ENCODE measurements at regions not wholly inside any gene's neighbourhood (a gene's known extent, or its start where the extent isn't known, plus 50 kb on each side); places are given as distances from the start of the nearest gene placed in this dataset.

GRCh38 chr9:105911104-105911911 lies 217.0 kb downstream of the TMEM38B start:
- no peak overlapping the region for H3K4me3 ChIP-seq (ENCODE audit: low read depth, low read length)
- no peak overlapping the region for H3K27ac ChIP-seq (ENCODE audit: insufficient read depth, low read length, poor library complexity, severe bottlenecking)
- H3K27me3 ChIP-seq (ENCODE audit: control insufficient read depth, insufficient read depth, low read length) = no peaks in the 10 kb centered on the region
- DNase-seq = no peak
- H3K36me3 Mint-ChIP-seq = no peaks in the 10 kb centered on the region
- no peaks in the 10 kb centered on the region for H3K4me1 Mint-ChIP-seq
- peaks cover 4% of the 10 kb centered on the region for H3K27me3 Mint-ChIP-seq
- H3K27ac Mint-ChIP-seq = no peak overlapping the region
- H3K4me3 Mint-ChIP-seq = no peak overlapping the region
- no peaks in the 10 kb centered on the region for H3K36me3 ChIP-seq (ENCODE audit: control insufficient read depth, insufficient read depth, low read length)
- no peaks in the 10 kb centered on the region for H3K4me1 ChIP-seq (ENCODE audit: control insufficient read depth, insufficient read depth, low read length, poor library complexity, severe bottlenecking)
- ATAC-seq (ENCODE audit: low read depth in 2 of 2) = no peak
- H3K9me3 ChIP-seq (ENCODE audit: control insufficient read depth in 2 of 2, low read length in 2 of 2) = no peaks in the 10 kb centered on the region
- H3K9me3 Mint-ChIP-seq = peaks cover 0 to 3% (median 0%) of the 10 kb centered on the region in 7 donors

DNA sequence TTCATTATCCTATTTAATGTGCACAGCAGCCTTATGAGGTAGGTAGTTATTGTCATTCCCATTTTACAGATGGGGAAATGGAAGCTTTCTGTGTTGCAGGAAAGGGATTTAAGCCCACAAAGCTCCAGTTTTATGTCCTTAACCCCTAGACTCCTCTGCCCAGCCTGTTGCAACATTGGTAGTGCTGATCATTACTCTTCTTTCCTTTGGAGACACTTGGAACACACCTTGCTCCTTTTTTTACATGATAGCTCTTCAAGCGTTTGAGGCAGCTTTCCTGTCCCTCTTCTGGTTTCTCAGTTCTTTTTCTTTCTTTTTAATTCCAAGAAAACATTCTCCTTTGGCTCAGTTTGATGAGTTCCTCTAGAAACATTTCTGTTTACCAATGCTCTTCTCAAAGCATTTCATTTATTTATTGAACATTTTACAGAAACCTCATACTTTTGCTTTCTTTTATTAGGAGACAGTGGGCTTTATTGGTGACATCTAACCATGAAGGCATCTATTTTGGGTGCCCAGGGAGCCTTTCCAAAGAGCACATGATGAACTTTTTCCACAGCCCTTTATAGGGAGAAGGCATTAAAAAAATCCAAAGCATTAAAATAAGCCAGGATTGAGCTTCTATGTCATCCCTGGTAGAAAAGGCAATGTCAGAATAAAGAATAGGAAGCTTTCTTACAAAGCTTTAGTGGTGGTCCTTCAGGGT lies 218.0 kb downstream of the TMEM38B start:
- Histone ChIP-seq H3K9me3 (ENCODE audit: control insufficient read depth in 2 of 2, low read length in 2 of 2) (no peaks in the 10 kb centered on the region), H3K4me1 (ENCODE audit: control insufficient read depth, insufficient read depth, low read length, poor library complexity, severe bottlenecking) (no peaks in the 10 kb centered on the region), H3K4me3 (ENCODE audit: low read depth, low read length) (no peak overlapping the region), H3K27me3 (ENCODE audit: control insufficient read depth, insufficient read depth, low read length) (no peaks in the 10 kb centered on the region), H3K27ac (ENCODE audit: insufficient read depth, low read length, poor library complexity, severe bottlenecking) (no peak overlapping the region), H3K36me3 (ENCODE audit: control insufficient read depth, insufficient read depth, low read length) (no peaks in the 10 kb centered on the region)
- ATAC-seq (ENCODE audit: low read depth in 2 of 2) = no peak
- no peak overlapping the region for H3K4me3 Mint-ChIP-seq
- no peaks in the 10 kb centered on the region for H3K27me3 Mint-ChIP-seq
- no peaks in the 10 kb centered on the region for H3K36me3 Mint-ChIP-seq
- no peaks in the 10 kb centered on the region for H3K4me1 Mint-ChIP-seq
- H3K27ac Mint-ChIP-seq = peak overlapping the region in 1 of 3 donors; percentile 68
- peaks cover 0 to 3% (median 0%) of the 10 kb centered on the region in 7 donors for H3K9me3 Mint-ChIP-seq
- DNase-seq = no peak

DNA sequence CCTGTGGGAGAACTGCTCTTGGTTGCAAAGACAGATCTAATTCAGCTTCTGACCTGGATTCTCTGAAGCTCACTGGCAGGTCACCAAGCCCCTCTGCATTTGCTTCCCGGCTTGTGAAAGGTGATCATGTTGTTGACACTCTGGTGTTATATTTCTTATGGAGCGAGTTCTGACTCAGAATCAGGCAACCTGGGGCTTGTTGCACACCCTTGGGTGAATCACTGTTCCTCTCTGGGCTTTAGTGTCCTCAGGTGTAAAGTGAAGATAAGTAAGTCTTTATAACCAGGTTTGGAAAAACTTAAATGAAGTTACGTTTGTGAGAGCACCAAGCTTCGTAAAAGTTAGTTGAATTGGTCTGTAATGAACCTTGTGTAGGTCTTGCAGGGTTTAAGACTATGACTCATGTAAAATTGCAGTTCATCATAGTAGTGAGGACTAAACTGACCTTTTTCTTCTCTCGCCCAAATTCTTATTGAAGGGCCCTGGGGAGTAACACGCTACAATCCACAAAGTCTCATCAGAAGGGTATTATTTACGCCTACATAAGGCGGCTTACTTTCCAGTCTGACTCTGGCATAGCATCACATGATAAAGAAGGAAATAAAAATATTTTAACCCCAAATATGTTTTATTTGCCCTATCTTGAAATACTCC lies 218.6 kb downstream of the TMEM38B start:
- Histone ChIP-seq H3K4me1 (ENCODE audit: control insufficient read depth, insufficient read depth, low read length, poor library complexity, severe bottlenecking) (no peaks in the 10 kb centered on the region), H3K27me3 (ENCODE audit: control insufficient read depth, insufficient read depth, low read length) (no peaks in the 10 kb centered on the region), H3K9me3 (ENCODE audit: control insufficient read depth in 2 of 2, low read length in 2 of 2) (no peaks in the 10 kb centered on the region), H3K4me3 (ENCODE audit: low read depth, low read length) (no peak overlapping the region), H3K36me3 (ENCODE audit: control insufficient read depth, insufficient read depth, low read length) (no peaks in the 10 kb centered on the region), H3K27ac (ENCODE audit: insufficient read depth, low read length, poor library complexity, severe bottlenecking) (no peak overlapping the region)
- ATAC-seq (ENCODE audit: low read depth in 2 of 2) (no peak), DNase-seq (no peak)
- Mint-ChIP-seq H3K4me3 (no peak overlapping the region), H3K27ac (no peak overlapping the region), H3K4me1 (no peaks in the 10 kb centered on the region), H3K27me3 (no peaks in the 10 kb centered on the region), H3K36me3 (no peaks in the 10 kb centered on the region), H3K9me3 (peaks cover 0 to 3% (median 0%) of the 10 kb centered on the region in 7 donors)

- Histone ChIP-seq H3K9me3 (ENCODE audit: control insufficient read depth in 2 of 2, low read length in 2 of 2) (no peaks in the 10 kb centered on the region), H3K4me1 (ENCODE audit: control insufficient read depth, insufficient read depth, low read length, poor library complexity, severe bottlenecking) (no peaks in the 10 kb centered on the region), H3K4me3 (ENCODE audit: low read depth, low read length) (no peak overlapping the region), H3K36me3 (ENCODE audit: control insufficient read depth, insufficient read depth, low read length) (no peaks in the 10 kb centered on the region), H3K27me3 (ENCODE audit: control insufficient read depth, insufficient read depth, low read length) (no peaks in the 10 kb centered on the region), H3K27ac (ENCODE audit: insufficient read depth, low read length, poor library complexity, severe bottlenecking) (no peak overlapping the region)
- H3K36me3 Mint-ChIP-seq = no peaks in the 10 kb centered on the region
- no peaks in the 10 kb centered on the region for H3K4me1 Mint-ChIP-seq
- ATAC-seq (ENCODE audit: low read depth in 2 of 2) (no peak), DNase-seq (no peak)
- no peak overlapping the region for H3K27ac Mint-ChIP-seq
- no peak overlapping the region for H3K4me3 Mint-ChIP-seq
- H3K9me3 Mint-ChIP-seq = peaks cover 0 to 4% (median 0%) of the 10 kb centered on the region in 7 donors
- H3K27me3 Mint-ChIP-seq = no peaks in the 10 kb centered on the region
These were observed 226.9 kb downstream of the TMEM38B start for GRCh38 chr9:105921057-105921726.

DNA sequence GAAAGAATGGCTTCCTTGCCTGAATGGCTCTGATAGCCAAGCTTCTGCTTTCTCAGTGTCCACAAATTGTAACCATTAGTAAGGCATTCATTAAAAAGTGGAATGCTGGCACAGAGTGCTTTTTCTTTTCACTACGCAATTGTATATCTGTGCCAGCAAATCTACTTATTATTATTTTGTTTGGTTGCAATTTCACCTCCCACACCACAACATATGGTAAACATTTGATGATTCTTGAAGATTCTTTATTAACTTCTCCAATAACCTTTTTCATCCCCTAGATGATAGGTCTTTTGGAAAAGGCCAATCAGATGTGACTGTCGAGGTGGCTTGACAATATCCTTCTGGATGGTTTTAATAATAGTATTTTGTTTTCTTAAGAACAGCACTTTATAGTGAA lies 234.1 kb downstream of the TMEM38B start:
- Histone ChIP-seq H3K4me3 (ENCODE audit: low read depth, low read length) (no peak overlapping the region), H3K4me1 (ENCODE audit: control insufficient read depth, insufficient read depth, low read length, poor library complexity, severe bottlenecking) (no peaks in the 10 kb centered on the region), H3K27ac (ENCODE audit: insufficient read depth, low read length, poor library complexity, severe bottlenecking) (no peak overlapping the region), H3K27me3 (ENCODE audit: control insufficient read depth, insufficient read depth, low read length) (no peaks in the 10 kb centered on the region), H3K36me3 (ENCODE audit: control insufficient read depth, insufficient read depth, low read length) (no peaks in the 10 kb centered on the region), H3K9me3 (ENCODE audit: control insufficient read depth in 2 of 2, low read length in 2 of 2) (no peaks in the 10 kb centered on the region)
- peaks cover 0 to 10% (median 4%) of the 10 kb centered on the region in 7 donors for H3K9me3 Mint-ChIP-seq
- DNase-seq = no peak
- H3K4me3 Mint-ChIP-seq = no peak overlapping the region
- H3K36me3 Mint-ChIP-seq = no peaks in the 10 kb centered on the region
- no peak for ATAC-seq (ENCODE audit: low read depth in 2 of 2)
- no peaks in the 10 kb centered on the region for H3K4me1 Mint-ChIP-seq
- no peak overlapping the region for H3K27ac Mint-ChIP-seq
- H3K27me3 Mint-ChIP-seq = no peaks in the 10 kb centered on the region

GRCh38 chr9:105930011-105930627 lies 235.8 kb downstream of the TMEM38B start:
- DNase-seq = no peak
- no peaks in the 10 kb centered on the region for H3K36me3 Mint-ChIP-seq
- no peak for ATAC-seq (ENCODE audit: low read depth in 2 of 2)

GRCh38 chr9:105932276-105932675 lies 237.9 kb downstream of the TMEM38B start:
- Histone ChIP-seq H3K4me1 (ENCODE audit: control insufficient read depth, insufficient read depth, low read length, poor library complexity, severe bottlenecking) (no peaks in the 10 kb centered on the region), H3K4me3 (ENCODE audit: low read depth, low read length) (no peak overlapping the region), H3K36me3 (ENCODE audit: control insufficient read depth, insufficient read depth, low read length) (no peaks in the 10 kb centered on the region), H3K27me3 (ENCODE audit: control insufficient read depth, insufficient read depth, low read length) (no peaks in the 10 kb centered on the region), H3K27ac (ENCODE audit: insufficient read depth, low read length, poor library complexity, severe bottlenecking) (no peak overlapping the region), H3K9me3 (ENCODE audit: control insufficient read depth in 2 of 2, low read length in 2 of 2) (no peaks in the 10 kb centered on the region)
- Mint-ChIP-seq H3K36me3 (no peaks in the 10 kb centered on the region), H3K27me3 (no peaks in the 10 kb centered on the region), H3K4me3 (no peak overlapping the region), H3K27ac (no peak overlapping the region), H3K4me1 (no peaks in the 10 kb centered on the region), H3K9me3 (peaks cover 2 to 12% (median 7%) of the 10 kb centered on the region in 7 donors)
- no peak for DNase-seq
- no peak for ATAC-seq (ENCODE audit: low read depth in 2 of 2)

More at GRCh38 chr9:105930011-105930627, 235.8 kb downstream of the TMEM38B start:
- Mint-ChIP-seq H3K4me1 (no peaks in the 10 kb centered on the region), H3K4me3 (no peak overlapping the region), H3K27me3 (no peaks in the 10 kb centered on the region), H3K9me3 (peaks cover 0 to 10% (median 7%) of the 10 kb centered on the region in 7 donors), H3K27ac (no peak overlapping the region)
- no peaks in the 10 kb centered on the region for H3K27me3 ChIP-seq (ENCODE audit: control insufficient read depth, insufficient read depth, low read length)
- H3K27ac ChIP-seq (ENCODE audit: insufficient read depth, low read length, poor library complexity, severe bottlenecking) = no peak overlapping the region
- H3K36me3 ChIP-seq (ENCODE audit: control insufficient read depth, insufficient read depth, low read length) = no peaks in the 10 kb centered on the region
- H3K4me1 ChIP-seq (ENCODE audit: control insufficient read depth, insufficient read depth, low read length, poor library complexity, severe bottlenecking) = no peaks in the 10 kb centered on the region
- H3K4me3 ChIP-seq (ENCODE audit: low read depth, low read length) = no peak overlapping the region
- H3K9me3 ChIP-seq (ENCODE audit: control insufficient read depth in 2 of 2, low read length in 2 of 2) = no peaks in the 10 kb centered on the region
